Motor neuron (in vitro differentiated cells): ENCODE measurements at regions not wholly inside any gene's neighbourhood (a gene's known extent, or its start where the extent isn't known, plus 50 kb on each side); places are given as distances from the start of the nearest gene placed in this dataset.

Experiments used
- ATAC-seq, 8 experiments: fragments of 200-7000 bp; cut with Tn5 transposase; replicated peaks in 6 of 8; 2 replicates each; pipeline ENCODE4 v1.8.0; 2021; ENCODE audit warnings: mild to moderate bottlenecking in 8 of 8, moderate library complexity in 8 of 8
- H3K27ac ChIP-seq, 2 donors: fragments of 250-450 bp; sonication (Bioruptor Pico); 2 replicates each; pipeline ENCODE4 v1.9.0; 2021; ENCODE audit warnings: antibody characterized with exemption in 2 of 2, mild to moderate bottlenecking in 2 of 2, moderate library complexity in 1 of 2
- H3K4me1 ChIP-seq, 2 donors: fragments of 250-450 bp; sonication (Bioruptor Pico); replicated peaks in 1 of 2; 2 replicates each; pipeline ENCODE4 v1.6.1; 2021; ENCODE audit warnings: antibody characterized with exemption in 2 of 2, mild to moderate bottlenecking in 2 of 2, moderate library complexity in 1 of 2
- H3K4me3 ChIP-seq, 5 donors: fragments of 250-450 bp; sonication (Bioruptor Pico); 2 replicates each; pipeline ENCODE4 v1.9.0; 2021; ENCODE audit warnings: antibody characterized with exemption in 5 of 5, mild to moderate bottlenecking in 5 of 5, moderate library complexity in 4 of 5
- WGBS, 10 experiments: fragments of 450-650 bp; shearing (Covaris generic); methylation state at CpG; one replicate each; pipeline ENCODE4 v1.0.0; 2022; 5-methylcytosine and 5-hydroxymethylcytosine counted together
- in situ Hi-C, 9 experiments: fragments of 400-800 bp; cut with MboI; loops; one replicate each; pipeline ENCODE4 v1.15.0; 2021; ENCODE audit warnings: low sequenced_read_pairs in 9 of 9, low pct_unique_long_range_greater_than_20kb in 2 of 9; ENCODE audit not compliant: unreplicated experiment in 9 of 9

DNA sequence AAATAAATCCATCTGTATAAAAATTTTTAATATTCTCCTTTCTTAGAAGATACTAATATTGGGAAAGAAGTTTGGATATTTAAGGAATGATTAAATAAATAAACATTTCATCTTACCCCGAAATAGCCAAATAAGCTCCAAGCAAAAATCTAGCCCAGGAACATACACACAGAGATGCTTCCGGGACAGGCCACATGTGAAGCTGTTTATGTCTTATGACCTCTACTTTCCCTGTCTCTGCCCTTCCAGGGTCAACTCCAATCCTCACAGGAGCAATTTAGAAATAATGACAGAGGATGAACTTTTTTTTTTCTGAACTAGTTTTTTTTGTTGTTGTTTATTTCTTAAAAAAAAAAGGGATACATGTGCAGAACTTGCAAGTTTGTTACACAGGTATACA, 89.4 kb downstream of the BTG1 start:
- H3K27ac ChIP-seq = no peak overlapping the region
- no peak overlapping the region for H3K4me3 ChIP-seq
- 69 to 100% (median 100%) methylated on average over 2 of the region's 2 CpGs; no CpG with 5 or more reads in 1 of the 10 experiments for WGBS, 10 experiments
- in situ Hi-C loops = no loop called here
- no peak for ATAC-seq
- no peaks in the 10 kb centered on the region for H3K4me1 ChIP-seq

DNA sequence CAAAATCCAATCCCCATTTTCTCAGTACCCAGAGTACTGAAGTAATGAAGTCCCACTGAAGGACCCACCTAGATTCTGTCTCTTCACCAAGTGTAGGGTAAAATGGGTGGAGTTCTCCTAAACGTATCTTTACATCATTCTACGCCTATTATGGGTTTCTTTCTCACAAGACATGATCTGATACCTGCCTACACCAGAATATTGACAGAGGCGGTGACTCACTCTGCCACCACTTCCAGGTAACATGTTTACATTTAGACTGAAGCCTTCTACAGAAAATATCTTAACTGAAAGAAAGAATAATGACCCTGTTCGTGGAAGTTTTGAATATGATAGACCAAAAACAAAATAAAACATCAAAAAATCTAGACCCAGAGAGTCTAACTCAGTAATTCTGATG, 89.8 kb downstream of the BTG1 start:
- no peaks in the 10 kb centered on the region for H3K4me1 ChIP-seq
- H3K27ac ChIP-seq = no peak overlapping the region
- no peak overlapping the region for H3K4me3 ChIP-seq
- in situ Hi-C loops = no loop called here
- 40 to 98% (median 84%) methylated on average over 1 to 4 of the region's 4 CpGs for WGBS, 10 experiments
- no peak for ATAC-seq

DNA sequence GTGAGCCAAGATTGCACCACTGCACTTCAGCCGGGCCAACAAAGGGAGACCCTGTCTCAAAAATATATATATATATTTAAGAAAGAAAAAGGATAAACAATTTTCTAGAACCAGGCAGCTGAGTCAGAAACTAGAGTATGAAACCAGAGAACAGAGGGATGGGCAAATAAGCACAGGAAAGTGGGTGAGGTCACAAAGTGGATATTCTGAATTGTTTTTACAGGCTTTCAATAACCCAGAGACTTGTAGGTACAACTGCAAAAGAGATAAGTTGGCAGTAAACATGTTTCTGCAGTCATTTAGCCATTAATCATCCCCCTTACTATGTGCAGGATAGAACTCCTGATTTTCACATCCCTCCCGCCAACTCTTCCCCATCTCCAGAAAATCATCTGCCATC, 94.2 kb downstream of the BTG1 start:
- Histone ChIP-seq H3K4me1 (peaks cover 5 to 10% of the 10 kb centered on the region in 2 donors), H3K27ac (no peak overlapping the region), H3K4me3 (no peak overlapping the region)
- in situ Hi-C loops = no loop called here
- no peak for ATAC-seq
- 82 to 100% (median 100%) methylated on average over 1 to 2 of the region's 2 CpGs; no CpG with 5 or more reads in 5 of the 10 experiments for WGBS, 10 experiments

DNA sequence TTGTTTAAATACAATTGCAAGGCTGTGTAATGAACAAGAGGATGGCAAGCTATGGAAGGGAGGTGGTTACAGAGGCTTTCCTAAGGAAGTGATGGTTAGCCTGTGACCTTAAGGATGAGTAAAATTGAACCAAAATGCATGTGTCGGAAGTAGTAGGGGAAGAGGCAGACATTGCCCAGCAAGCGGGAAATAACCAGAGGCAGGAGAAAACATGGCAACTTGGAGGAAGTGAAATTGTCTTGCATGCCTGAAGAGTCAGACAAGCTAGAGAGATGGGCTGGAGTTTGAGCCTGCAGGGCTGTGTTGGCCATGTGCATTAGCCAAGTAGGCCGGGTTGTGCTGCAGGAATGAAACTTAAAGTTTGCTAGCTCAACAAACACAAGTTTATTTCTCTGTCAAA, 96.2 kb downstream of the BTG1 start:
- in situ Hi-C loops = loop anchor here in 1 of 9 experiments (25.0 kb wide), 1 partner anchor 188 kb away; no protein-coding TSS in a partner anchor
- WGBS, 10 experiments = 50 to 100% (median 85%) methylated on average over 1 to 3 of the region's 3 CpGs; no CpG with 5 or more reads in 1 of the 10 experiments
- Histone ChIP-seq H3K27ac (no peak overlapping the region), H3K4me3 (no peak overlapping the region), H3K4me1 (peaks cover 5 to 10% of the 10 kb centered on the region in 2 donors)
- no peak for ATAC-seq

- H3K4me3 ChIP-seq = no peak overlapping the region
- ATAC-seq = peak in 3 of 8 experiments; percentile 25 to 40 (median 30)
- 67 to 100% (median 91%) methylated on average over 1 of the region's 2 CpGs; no CpG with 5 or more reads in 7 of the 10 experiments for WGBS, 10 experiments
- in situ Hi-C loops = loop anchor here in 1 of 9 experiments (25.0 kb wide), 1 partner anchor 190 kb away; no protein-coding TSS in a partner anchor
- H3K4me1 ChIP-seq = peaks cover 5 to 10% of the 10 kb centered on the region in 2 donors
- H3K27ac ChIP-seq = peak overlapping the region in 1 of 2 donors; percentile 58
These were observed 98.2 kb downstream of the BTG1 start for GRCh38 chr12:92047393-92047826.

DNA sequence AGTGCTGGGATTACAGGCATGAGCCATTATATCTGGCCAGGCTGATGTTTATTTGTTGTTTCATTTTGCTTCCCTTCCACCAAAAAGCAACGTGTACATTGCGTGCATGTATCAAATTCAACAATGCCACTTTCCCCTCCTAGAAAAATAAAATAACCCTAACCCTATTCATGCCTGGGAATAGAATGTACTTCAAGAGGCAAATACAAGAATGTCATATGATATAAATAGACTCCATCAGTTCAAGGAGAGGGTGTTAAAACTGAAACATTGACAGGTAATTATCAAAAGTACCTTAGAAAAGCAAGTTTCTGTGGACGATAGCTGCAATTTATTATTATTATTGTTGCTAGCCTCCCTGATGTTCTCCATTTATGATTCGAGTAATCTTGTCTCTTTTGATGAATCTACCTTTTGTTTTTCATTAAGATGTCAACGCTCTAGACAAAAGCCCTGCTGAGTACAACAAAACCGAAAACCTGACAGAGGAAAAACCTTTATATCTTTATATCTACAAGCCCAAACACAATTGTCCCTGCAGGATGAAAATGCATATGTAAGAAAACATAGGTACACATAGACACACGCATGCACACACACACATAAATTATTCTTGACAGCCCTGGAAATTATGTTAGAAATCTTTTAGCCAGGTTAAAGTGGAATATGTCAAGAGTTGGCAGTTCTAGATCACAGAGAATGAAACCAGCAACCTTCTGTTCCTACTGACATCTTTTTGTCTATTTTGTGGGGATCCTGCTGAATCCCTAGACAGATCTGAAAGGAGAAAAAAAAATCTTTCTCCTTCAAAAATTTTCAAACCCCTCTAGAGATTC, 98.9 kb downstream of the BTG1 start:
- 40 to 100% (median 67%) methylated on average over 1 to 7 of the region's 7 CpGs for WGBS, 10 experiments
- Histone ChIP-seq H3K4me3 (no peak overlapping the region), H3K4me1 (peaks cover 5 to 10% of the 10 kb centered on the region in 2 donors), H3K27ac (peak overlapping the region in 1 of 2 donors; percentile 58)
- in situ Hi-C loops = loop anchor here in 1 of 9 experiments (25.0 kb wide), 1 partner anchor 191 kb away; no protein-coding TSS in a partner anchor
- ATAC-seq = peak in 4 of 8 experiments; percentile 19 to 54 (median 37)

GRCh38 chr12:92045852-92046251, 99.8 kb downstream of the BTG1 start:
- no peak for ATAC-seq
- Histone ChIP-seq H3K27ac (no peak overlapping the region), H3K4me3 (no peak overlapping the region), H3K4me1 (peaks cover 5 to 10% of the 10 kb centered on the region in 2 donors)
- in situ Hi-C loops = loop anchor here in 1 of 9 experiments (25.0 kb wide), 1 partner anchor 191 kb away; no protein-coding TSS in a partner anchor
- WGBS, 10 experiments = 70 to 100% (median 100%) methylated on average over 1 to 2 of the region's 2 CpGs; no CpG with 5 or more reads in 4 of the 10 experiments

GRCh38 chr12:92044435-92044834, 101.2 kb downstream of the BTG1 start:
- 58 to 100% (median 91%) methylated on average over 1 to 2 of the region's 2 CpGs; no CpG with 5 or more reads in 1 of the 10 experiments for WGBS, 10 experiments
- Histone ChIP-seq H3K27ac (no peak overlapping the region), H3K4me1 (peaks cover 13 to 15% of the 10 kb centered on the region in 2 donors), H3K4me3 (no peak overlapping the region)
- in situ Hi-C loops = loop anchor here in 1 of 9 experiments (25.0 kb wide), 1 partner anchor 193 kb away; no protein-coding TSS in a partner anchor
- no peak for ATAC-seq

- no peak overlapping the region for H3K27ac ChIP-seq
- no peak overlapping the region for H3K4me3 ChIP-seq
- peaks cover 24 to 30% of the 10 kb centered on the region in 2 donors for H3K4me1 ChIP-seq
- in situ Hi-C loops = loop anchor here in 1 of 9 experiments (25.0 kb wide), 1 partner anchor 194 kb away; no protein-coding TSS in a partner anchor
- ATAC-seq = no peak
- 76 to 100% (median 88%) methylated on average over 1 to 5 of the region's 5 CpGs for WGBS, 10 experiments
These were observed 102.7 kb downstream of the BTG1 start for GRCh38 chr12:92042791-92043531.

DNA sequence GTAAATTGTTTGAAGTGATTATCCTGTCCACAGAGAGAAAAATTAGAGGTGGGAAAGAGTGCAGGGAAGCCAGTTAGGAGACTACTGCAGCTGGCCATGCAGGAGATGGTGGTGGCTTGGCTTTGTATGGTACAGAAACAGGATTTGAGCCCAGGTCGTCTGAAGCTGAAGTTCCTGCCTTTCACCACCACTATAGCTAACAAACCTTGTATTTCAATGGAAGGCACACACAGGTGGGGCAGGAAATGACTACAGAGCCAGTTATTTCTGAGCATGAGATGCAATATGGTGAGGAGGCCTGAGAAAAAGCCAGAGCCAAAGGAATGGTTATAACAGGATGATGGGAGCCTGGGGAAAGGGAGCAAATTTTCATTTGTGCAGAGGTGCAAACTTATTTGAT, 103.9 kb downstream of the BTG1 start:
- H3K4me3 ChIP-seq = no peak overlapping the region
- in situ Hi-C loops = loop anchor here in 1 of 9 experiments (25.0 kb wide), 1 partner anchor 196 kb away; no protein-coding TSS in a partner anchor
- no peak for ATAC-seq
- 17 to 64% (median 53%) methylated on average over 1 of the region's 1 CpG; no CpG with 5 or more reads in 4 of the 10 experiments for WGBS, 10 experiments
- peaks cover 19 to 23% of the 10 kb centered on the region in 2 donors for H3K4me1 ChIP-seq
- H3K27ac ChIP-seq = no peak overlapping the region

GRCh38 chr12:92039046-92039445, 106.6 kb downstream of the BTG1 start:
- peak; percentile 67 to 92 (median 83) for ATAC-seq
- in situ Hi-C loops = loop anchor here in 1 of 9 experiments (25.0 kb wide), 1 partner anchor 198 kb away; no protein-coding TSS in a partner anchor
- peaks cover 40 to 42% of the 10 kb centered on the region in 2 donors for H3K4me1 ChIP-seq
- no peak overlapping the region for H3K4me3 ChIP-seq
- 0 to 89% (median 41%) methylated on average over 1 to 3 of the region's 3 CpGs; no CpG with 5 or more reads in 2 of the 10 experiments for WGBS, 10 experiments
- H3K27ac ChIP-seq = peak overlapping the region; percentile 16 to 50

GRCh38 chr12:92038476-92038875, 107.2 kb downstream of the BTG1 start:
- Histone ChIP-seq H3K4me1 (peaks cover 40 to 42% of the 10 kb centered on the region in 2 donors), H3K4me3 (no peak overlapping the region), H3K27ac (peak overlapping the region in 1 of 2 donors; percentile 4)
- in situ Hi-C loops = loop anchor here in 1 of 9 experiments (25.0 kb wide), 1 partner anchor 199 kb away; no protein-coding TSS in a partner anchor
- WGBS, 10 experiments = 60 to 100% (median 80%) methylated on average over 1 to 4 of the region's 4 CpGs; no CpG with 5 or more reads in 4 of the 10 experiments
- peak in 2 of 8 experiments; percentile 1 to 6 for ATAC-seq
